GM23338 (cell line): ENCODE measurements at regions not wholly inside any gene's neighbourhood (a gene's known extent, or its start where the extent isn't known, plus 50 kb on each side); places are given as distances from the start of the nearest gene placed in this dataset.

Source experiments
- ATAC-seq: fragments of 200-7000 bp; cut with Tn5 transposase; 3 replicates; pipeline ENCODE4 v1.9.1; 2020
- DNase-seq: peaks from one replicate; pipeline ENCODE4 v3.0.0-alpha.2; 2015; ENCODE audit warnings: low spot score
- H2AFZ ChIP-seq: fragments of 200-600 bp; sonication (generic); 2 replicates; pipeline ENCODE4 v1.8.0; 2016; ENCODE audit warnings: antibody characterized with exemption, mild to moderate bottlenecking, moderate library complexity
- H3F3A ChIP-seq: fragments of 200-600 bp; sonication (generic); replicated peaks from 2 replicates; pipeline ENCODE4 v1.8.0; 2017; ENCODE audit warnings: antibody characterized with exemption, mixed run types, low read depth
- H3K27ac ChIP-seq: fragments of 200-600 bp; sonication (generic); 2 replicates; pipeline ENCODE4 v1.6.1; 2016; ENCODE audit warnings: low read depth
- H3K27me3 ChIP-seq: fragments of 200-600 bp; sonication (generic); 2 replicates; pipeline ENCODE4 v1.8.0; 2016; ENCODE audit warnings: mild to moderate bottlenecking, mixed run types, moderate library complexity; ENCODE audit not compliant: insufficient read depth
- H3K36me3 ChIP-seq: fragments of 200-600 bp; sonication (generic); 2 replicates; pipeline ENCODE4 v1.8.0; 2016; ENCODE audit warnings: mild to moderate bottlenecking; ENCODE audit not compliant: insufficient read depth
- H3K4me1 ChIP-seq: fragments of 200-600 bp; sonication (generic); 2 replicates; pipeline ENCODE4 v1.8.0; 2016; ENCODE audit warnings: mild to moderate bottlenecking, moderate library complexity; ENCODE audit not compliant: insufficient read depth
- H3K4me2 ChIP-seq: fragments of 200-600 bp; sonication (generic); 2 replicates; pipeline ENCODE4 v1.7.1; 2017; ENCODE audit warnings: mixed run types
- H3K4me3 ChIP-seq: fragments of 200-600 bp; sonication (generic); 2 replicates; pipeline ENCODE4 v1.6.1; 2016; ENCODE audit warnings: mixed run types
- H3K79me2 ChIP-seq: fragments of 200-600 bp; sonication (generic); replicated peaks from 2 replicates; pipeline ENCODE4 v1.8.0; 2017; ENCODE audit warnings: mild to moderate bottlenecking; ENCODE audit not compliant: insufficient read depth
- H3K9me2 ChIP-seq: fragments of 200-600 bp; sonication (generic); 2 replicates; pipeline ENCODE4 v1.8.0; 2017; ENCODE audit not compliant: insufficient read depth
- H4K20me1 ChIP-seq: fragments of 200-600 bp; sonication (generic); replicated peaks from 2 replicates; pipeline ENCODE4 v1.8.0; 2017; ENCODE audit warnings: mild to moderate bottlenecking; ENCODE audit not compliant: insufficient read depth
- H3K27ac Mint-ChIP-seq: 2 replicates; pipeline ENCODE4 v1.8.0; 2020; ENCODE audit warnings: inconsistent platforms, mild to moderate bottlenecking, moderate library complexity, mixed read lengths
- H3K27me3 Mint-ChIP-seq: 3 replicates; pipeline ENCODE4 v1.8.0; 2022; ENCODE audit warnings: low read depth, mild to moderate bottlenecking, moderate library complexity, mixed read lengths, inconsistent platforms; ENCODE audit not compliant: insufficient read depth, poor library complexity
- H3K36me3 Mint-ChIP-seq: 3 replicates; pipeline ENCODE4 v1.8.0; 2021; ENCODE audit warnings: low read depth, mild to moderate bottlenecking, inconsistent platforms, moderate library complexity, mixed read lengths
- H3K4me1 Mint-ChIP-seq: 3 replicates; pipeline ENCODE4 v1.8.0; 2020; ENCODE audit warnings: mild to moderate bottlenecking, inconsistent platforms, mixed read lengths
- H3K4me3 Mint-ChIP-seq: 3 replicates; pipeline ENCODE4 v1.8.0; 2021; ENCODE audit warnings: moderate library complexity, mild to moderate bottlenecking, inconsistent platforms, mixed read lengths
- H3K9me3 Mint-ChIP-seq: 3 replicates; pipeline ENCODE4 v1.8.0; 2020; ENCODE audit warnings: moderate library complexity, mild to moderate bottlenecking, inconsistent platforms, mixed read lengths
- CREB1 ChIP-seq: fragments of 250-450 bp; sonication (Bioruptor Pico); IDR thresholded peaks from 2 replicates; pipeline ENCODE4 v1.5.0; 2020; ENCODE audit warnings: low read depth, mild to moderate bottlenecking, moderate library complexity
- EZH2 ChIP-seq: fragments of 200-600 bp; sonication (generic); IDR thresholded peaks from one replicate; pipeline ENCODE4 v1.8.0; 2017; ENCODE audit warnings: antibody characterized with exemption, mild to moderate bottlenecking, low read depth; ENCODE audit not compliant: unreplicated experiment
- EZH2phosphoT487 ChIP-seq: fragments of 200-600 bp; sonication (generic); IDR thresholded peaks from one replicate; pipeline ENCODE4 v1.8.1; 2018; ENCODE audit warnings: antibody characterized with exemption; ENCODE audit not compliant: unreplicated experiment
- JUNB ChIP-seq: IDR thresholded peaks from one replicate; pipeline ENCODE4 v1.6.1; 2016; ENCODE audit warnings: antibody characterized with exemption; ENCODE audit not compliant: unreplicated experiment
- NANOG ChIP-seq: IDR thresholded peaks from 2 replicates; pipeline ENCODE4 v1.6.1; 2016; ENCODE audit warnings: antibody characterized with exemption, borderline replicate concordance
- POLR2AphosphoS5 ChIP-seq: IDR thresholded peaks from 2 replicates; pipeline ENCODE4 v1.6.1; 2016; ENCODE audit warnings: antibody characterized with exemption, low read depth
- STAT1 ChIP-seq: IDR thresholded peaks from one replicate; pipeline ENCODE4 v1.6.1; 2016; ENCODE audit warnings: antibody characterized with exemption; ENCODE audit not compliant: unreplicated experiment
- ZNF114 ChIP-seq: fragments of 250-450 bp; sonication (Bioruptor Pico); IDR thresholded peaks from 2 replicates; pipeline ENCODE4 v1.5.0; 2020; ENCODE audit warnings: mild to moderate bottlenecking, moderate library complexity
- ZNF331 ChIP-seq: fragments of 250-450 bp; sonication (Bioruptor Pico); IDR thresholded peaks from 2 replicates; pipeline ENCODE4 v1.5.0; 2020; ENCODE audit warnings: low read depth, mild to moderate bottlenecking, moderate library complexity
- TF ChIP-seq, protein P1 (sequence below): IDR thresholded peaks from 2 replicates; pipeline ENCODE4 v1.6.1; 2016; ENCODE audit warnings: antibody characterized with exemption
- TF ChIP-seq, protein P2 (sequence below), 2 experiments: fragments of 200-600 bp in 1 of 2; sonication (generic) in 1 of 2; conservative IDR thresholded peaks; 2 replicates each; pipeline versions ENCODE4 v1.5.1 to v1.6.1; 2016 to 2017; ENCODE audit warnings: antibody characterized with exemption in 2 of 2, low read depth in 2 of 2, mild to moderate bottlenecking in 2 of 2, moderate library complexity in 1 of 2
- TF ChIP-seq, protein P3 (sequence below): fragments of 250-450 bp; sonication (Bioruptor Pico); IDR thresholded peaks from 2 replicates; pipeline ENCODE4 v1.5.0; 2020; ENCODE audit warnings: mild to moderate bottlenecking, moderate library complexity
- TF ChIP-seq, protein P4 (sequence below): IDR thresholded peaks from one replicate; pipeline ENCODE4 v1.6.1; 2018; ENCODE audit warnings: antibody characterized with exemption; ENCODE audit not compliant: unreplicated experiment

DNA sequence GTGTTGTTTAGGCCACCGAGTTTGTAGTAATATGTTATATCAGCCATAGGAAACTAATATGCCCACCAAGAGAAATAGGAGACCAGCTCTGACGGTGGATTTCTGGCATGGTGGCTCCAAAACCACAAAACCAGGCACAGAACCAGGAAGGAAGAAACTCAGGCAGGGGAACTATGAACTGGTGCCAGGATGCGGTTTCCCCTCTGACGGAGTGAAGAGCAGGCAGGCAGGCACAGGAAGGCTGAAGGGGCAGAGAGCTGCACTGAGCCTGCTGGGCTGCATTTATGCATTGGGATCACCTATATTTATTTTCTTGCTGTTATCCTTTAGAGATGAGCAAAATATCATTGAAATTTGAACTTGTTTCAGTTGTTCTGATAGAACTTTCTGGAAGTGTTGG, 479.4 kb downstream of the VRK1 start:
- Histone ChIP-seq H3K36me3 (no peaks in the 10 kb centered on the region), H3K4me1 (peaks cover 12% of the 10 kb centered on the region), H2AFZ (no peak overlapping the region), H3K27me3 (no peaks in the 10 kb centered on the region), H3K4me3 (no peak overlapping the region), H3K27ac (no peak overlapping the region), H4K20me1 (no peaks in the 10 kb centered on the region), H3K9me2 (0 out of 2 replicates have a peak, but pooled peaks cover 4% of the 10 kb centered on the region), H3F3A (no peaks in the 10 kb centered on the region), H3K4me2 (no peak overlapping the region), H3K79me2 (no peaks in the 10 kb centered on the region)
- no peak overlapping the region for H3K27ac Mint-ChIP-seq
- ATAC-seq = no peak
- H3K9me3 Mint-ChIP-seq = no peaks in the 10 kb centered on the region
- no peak for DNase-seq
- TF ChIP-seq STAT1 (no peak), JUNB (no peak), EZH2 (no peak), ZNF114 (no peak), EZH2phosphoT487 (no peak), CREB1 (CRISPR knock-in tag) (no peak), POLR2AphosphoS5 (no peak), NANOG (no peak), ZNF331 (CRISPR knock-in tag) (no peak)
- TF ChIP-seq, protein P1, sequence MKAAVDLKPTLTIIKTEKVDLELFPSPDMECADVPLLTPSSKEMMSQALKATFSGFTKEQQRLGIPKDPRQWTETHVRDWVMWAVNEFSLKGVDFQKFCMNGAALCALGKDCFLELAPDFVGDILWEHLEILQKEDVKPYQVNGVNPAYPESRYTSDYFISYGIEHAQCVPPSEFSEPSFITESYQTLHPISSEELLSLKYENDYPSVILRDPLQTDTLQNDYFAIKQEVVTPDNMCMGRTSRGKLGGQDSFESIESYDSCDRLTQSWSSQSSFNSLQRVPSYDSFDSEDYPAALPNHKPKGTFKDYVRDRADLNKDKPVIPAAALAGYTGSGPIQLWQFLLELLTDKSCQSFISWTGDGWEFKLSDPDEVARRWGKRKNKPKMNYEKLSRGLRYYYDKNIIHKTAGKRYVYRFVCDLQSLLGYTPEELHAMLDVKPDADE = no peak
- TF ChIP-seq, protein P2, sequence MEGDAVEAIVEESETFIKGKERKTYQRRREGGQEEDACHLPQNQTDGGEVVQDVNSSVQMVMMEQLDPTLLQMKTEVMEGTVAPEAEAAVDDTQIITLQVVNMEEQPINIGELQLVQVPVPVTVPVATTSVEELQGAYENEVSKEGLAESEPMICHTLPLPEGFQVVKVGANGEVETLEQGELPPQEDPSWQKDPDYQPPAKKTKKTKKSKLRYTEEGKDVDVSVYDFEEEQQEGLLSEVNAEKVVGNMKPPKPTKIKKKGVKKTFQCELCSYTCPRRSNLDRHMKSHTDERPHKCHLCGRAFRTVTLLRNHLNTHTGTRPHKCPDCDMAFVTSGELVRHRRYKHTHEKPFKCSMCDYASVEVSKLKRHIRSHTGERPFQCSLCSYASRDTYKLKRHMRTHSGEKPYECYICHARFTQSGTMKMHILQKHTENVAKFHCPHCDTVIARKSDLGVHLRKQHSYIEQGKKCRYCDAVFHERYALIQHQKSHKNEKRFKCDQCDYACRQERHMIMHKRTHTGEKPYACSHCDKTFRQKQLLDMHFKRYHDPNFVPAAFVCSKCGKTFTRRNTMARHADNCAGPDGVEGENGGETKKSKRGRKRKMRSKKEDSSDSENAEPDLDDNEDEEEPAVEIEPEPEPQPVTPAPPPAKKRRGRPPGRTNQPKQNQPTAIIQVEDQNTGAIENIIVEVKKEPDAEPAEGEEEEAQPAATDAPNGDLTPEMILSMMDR (conservative IDR thresholded peaks at IDR 0.05; ENCODE audit: low read depth in 2 of 2) = no peak
- TF ChIP-seq, protein P3, sequence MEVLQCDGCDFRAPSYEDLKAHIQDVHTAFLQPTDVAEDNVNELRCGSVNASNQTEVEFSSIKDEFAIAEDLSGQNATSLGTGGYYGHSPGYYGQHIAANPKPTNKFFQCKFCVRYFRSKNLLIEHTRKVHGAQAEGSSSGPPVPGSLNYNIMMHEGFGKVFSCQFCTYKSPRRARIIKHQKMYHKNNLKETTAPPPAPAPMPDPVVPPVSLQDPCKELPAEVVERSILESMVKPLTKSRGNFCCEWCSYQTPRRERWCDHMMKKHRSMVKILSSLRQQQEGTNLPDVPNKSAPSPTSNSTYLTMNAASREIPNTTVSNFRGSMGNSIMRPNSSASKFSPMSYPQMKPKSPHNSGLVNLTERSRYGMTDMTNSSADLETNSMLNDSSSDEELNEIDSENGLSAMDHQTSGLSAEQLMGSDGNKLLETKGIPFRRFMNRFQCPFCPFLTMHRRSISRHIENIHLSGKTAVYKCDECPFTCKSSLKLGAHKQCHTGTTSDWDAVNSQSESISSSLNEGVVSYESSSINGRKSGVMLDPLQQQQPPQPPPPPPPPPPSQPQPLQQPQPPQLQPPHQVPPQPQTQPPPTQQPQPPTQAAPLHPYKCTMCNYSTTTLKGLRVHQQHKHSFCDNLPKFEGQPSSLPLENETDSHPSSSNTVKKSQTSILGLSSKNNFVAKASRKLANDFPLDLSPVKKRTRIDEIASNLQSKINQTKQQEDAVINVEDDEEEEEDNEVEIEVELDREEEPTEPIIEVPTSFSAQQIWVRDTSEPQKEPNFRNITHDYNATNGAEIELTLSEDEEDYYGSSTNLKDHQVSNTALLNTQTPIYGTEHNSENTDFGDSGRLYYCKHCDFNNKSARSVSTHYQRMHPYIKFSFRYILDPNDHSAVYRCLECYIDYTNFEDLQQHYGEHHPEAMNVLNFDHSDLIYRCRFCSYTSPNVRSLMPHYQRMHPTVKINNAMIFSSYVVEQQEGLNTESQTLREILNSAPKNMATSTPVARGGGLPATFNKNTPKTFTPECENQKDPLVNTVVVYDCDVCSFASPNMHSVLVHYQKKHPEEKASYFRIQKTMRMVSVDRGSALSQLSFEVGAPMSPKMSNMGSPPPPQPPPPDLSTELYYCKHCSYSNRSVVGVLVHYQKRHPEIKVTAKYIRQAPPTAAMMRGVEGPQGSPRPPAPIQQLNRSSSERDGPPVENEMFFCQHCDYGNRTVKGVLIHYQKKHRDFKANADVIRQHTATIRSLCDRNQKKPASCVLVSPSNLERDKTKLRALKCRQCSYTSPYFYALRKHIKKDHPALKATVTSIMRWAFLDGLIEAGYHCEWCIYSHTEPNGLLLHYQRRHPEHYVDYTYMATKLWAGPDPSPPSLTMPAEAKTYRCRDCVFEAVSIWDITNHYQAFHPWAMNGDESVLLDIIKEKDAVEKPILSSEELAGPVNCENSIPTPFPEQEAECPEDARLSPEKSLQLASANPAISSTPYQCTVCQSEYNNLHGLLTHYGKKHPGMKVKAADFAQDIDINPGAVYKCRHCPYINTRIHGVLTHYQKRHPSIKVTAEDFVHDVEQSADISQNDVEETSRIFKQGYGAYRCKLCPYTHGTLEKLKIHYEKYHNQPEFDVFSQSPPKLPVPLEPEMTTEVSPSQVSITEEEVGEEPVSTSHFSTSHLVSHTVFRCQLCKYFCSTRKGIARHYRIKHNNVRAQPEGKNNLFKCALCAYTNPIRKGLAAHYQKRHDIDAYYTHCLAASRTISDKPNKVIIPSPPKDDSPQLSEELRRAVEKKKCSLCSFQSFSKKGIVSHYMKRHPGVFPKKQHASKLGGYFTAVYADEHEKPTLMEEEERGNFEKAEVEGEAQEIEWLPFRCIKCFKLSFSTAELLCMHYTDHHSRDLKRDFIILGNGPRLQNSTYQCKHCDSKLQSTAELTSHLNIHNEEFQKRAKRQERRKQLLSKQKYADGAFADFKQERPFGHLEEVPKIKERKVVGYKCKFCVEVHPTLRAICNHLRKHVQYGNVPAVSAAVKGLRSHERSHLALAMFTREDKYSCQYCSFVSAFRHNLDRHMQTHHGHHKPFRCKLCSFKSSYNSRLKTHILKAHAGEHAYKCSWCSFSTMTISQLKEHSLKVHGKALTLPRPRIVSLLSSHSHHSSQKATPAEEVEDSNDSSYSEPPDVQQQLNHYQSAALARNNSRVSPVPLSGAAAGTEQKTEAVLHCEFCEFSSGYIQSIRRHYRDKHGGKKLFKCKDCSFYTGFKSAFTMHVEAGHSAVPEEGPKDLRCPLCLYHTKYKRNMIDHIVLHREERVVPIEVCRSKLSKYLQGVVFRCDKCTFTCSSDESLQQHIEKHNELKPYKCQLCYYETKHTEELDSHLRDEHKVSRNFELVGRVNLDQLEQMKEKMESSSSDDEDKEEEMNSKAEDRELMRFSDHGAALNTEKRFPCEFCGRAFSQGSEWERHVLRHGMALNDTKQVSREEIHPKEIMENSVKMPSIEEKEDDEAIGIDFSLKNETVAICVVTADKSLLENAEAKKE = no peak
- TF ChIP-seq, protein P4, sequence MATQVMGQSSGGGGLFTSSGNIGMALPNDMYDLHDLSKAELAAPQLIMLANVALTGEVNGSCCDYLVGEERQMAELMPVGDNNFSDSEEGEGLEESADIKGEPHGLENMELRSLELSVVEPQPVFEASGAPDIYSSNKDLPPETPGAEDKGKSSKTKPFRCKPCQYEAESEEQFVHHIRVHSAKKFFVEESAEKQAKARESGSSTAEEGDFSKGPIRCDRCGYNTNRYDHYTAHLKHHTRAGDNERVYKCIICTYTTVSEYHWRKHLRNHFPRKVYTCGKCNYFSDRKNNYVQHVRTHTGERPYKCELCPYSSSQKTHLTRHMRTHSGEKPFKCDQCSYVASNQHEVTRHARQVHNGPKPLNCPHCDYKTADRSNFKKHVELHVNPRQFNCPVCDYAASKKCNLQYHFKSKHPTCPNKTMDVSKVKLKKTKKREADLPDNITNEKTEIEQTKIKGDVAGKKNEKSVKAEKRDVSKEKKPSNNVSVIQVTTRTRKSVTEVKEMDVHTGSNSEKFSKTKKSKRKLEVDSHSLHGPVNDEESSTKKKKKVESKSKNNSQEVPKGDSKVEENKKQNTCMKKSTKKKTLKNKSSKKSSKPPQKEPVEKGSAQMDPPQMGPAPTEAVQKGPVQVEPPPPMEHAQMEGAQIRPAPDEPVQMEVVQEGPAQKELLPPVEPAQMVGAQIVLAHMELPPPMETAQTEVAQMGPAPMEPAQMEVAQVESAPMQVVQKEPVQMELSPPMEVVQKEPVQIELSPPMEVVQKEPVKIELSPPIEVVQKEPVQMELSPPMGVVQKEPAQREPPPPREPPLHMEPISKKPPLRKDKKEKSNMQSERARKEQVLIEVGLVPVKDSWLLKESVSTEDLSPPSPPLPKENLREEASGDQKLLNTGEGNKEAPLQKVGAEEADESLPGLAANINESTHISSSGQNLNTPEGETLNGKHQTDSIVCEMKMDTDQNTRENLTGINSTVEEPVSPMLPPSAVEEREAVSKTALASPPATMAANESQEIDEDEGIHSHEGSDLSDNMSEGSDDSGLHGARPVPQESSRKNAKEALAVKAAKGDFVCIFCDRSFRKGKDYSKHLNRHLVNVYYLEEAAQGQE = no peak
- H3K4me1 Mint-ChIP-seq = peaks cover 31% of the 10 kb centered on the region
- H3K4me3 Mint-ChIP-seq = no peak overlapping the region
- H3K27me3 Mint-ChIP-seq = peaks cover 11% of the 10 kb centered on the region
- no peaks in the 10 kb centered on the region for H3K36me3 Mint-ChIP-seq
